Liver (tissue), 8 donors: ENCODE measurements at regions not wholly inside any gene's neighbourhood (a gene's known extent, or its start where the extent isn't known, plus 50 kb on each side); places are given as distances from the start of the nearest gene placed in this dataset.

ENCODE experiments used
- DNase-seq: peaks from one replicate; pipeline ENCODE4 v3.0.0-alpha.2; 2017; ENCODE audit warnings: low spot score
- H3K27ac ChIP-seq, 2 donors: one replicate each; pipeline ENCODE4 v1.7.0; 2013; ENCODE audit warnings: inconsistent platforms in 2 of 2, low read length in 2 of 2, control low read depth in 1 of 2, low read depth in 1 of 2, mild to moderate bottlenecking in 1 of 2
- H3K27me3 ChIP-seq, 4 donors: one replicate each; pipeline versions ENCODE4 v1.6.1 to v1.7.0; 2013; ENCODE audit warnings: low read length in 3 of 4, inconsistent platforms in 1 of 4, mild to moderate bottlenecking in 1 of 4, moderate library complexity in 1 of 4; ENCODE audit not compliant: control insufficient read depth in 4 of 4, insufficient read depth in 4 of 4
- H3K36me3 ChIP-seq, 4 donors: one replicate each; pipeline versions ENCODE4 v1.6.1 to v1.7.0; 2013; ENCODE audit warnings: low read length in 3 of 4, mild to moderate bottlenecking in 3 of 4, low read depth in 1 of 4, moderate library complexity in 1 of 4; ENCODE audit not compliant: control insufficient read depth in 4 of 4, insufficient read depth in 3 of 4
- H3K4me1 ChIP-seq, 4 donors: one replicate each; pipeline versions ENCODE4 v1.6.1 to v1.7.0; 2013; ENCODE audit warnings: low read length in 3 of 4, mild to moderate bottlenecking in 3 of 4, moderate library complexity in 1 of 4; ENCODE audit not compliant: control insufficient read depth in 4 of 4, insufficient read depth in 4 of 4
- H3K4me3 ChIP-seq, 3 donors: one replicate each; pipeline versions ENCODE4 v1.6.1 to v1.7.0; 2013; ENCODE audit warnings: low read length in 3 of 3, control low read depth in 1 of 3, low read depth in 1 of 3, mild to moderate bottlenecking in 1 of 3
- H3K9ac ChIP-seq, 2 donors: one replicate each; pipeline ENCODE4 v1.7.0; 2013; ENCODE audit warnings: low read length in 2 of 2, mild to moderate bottlenecking in 2 of 2, moderate library complexity in 2 of 2, control low read depth in 1 of 2, low read depth in 1 of 2
- H3K9me3 ChIP-seq, 4 donors: one replicate each; pipeline versions ENCODE4 v1.6.1 to v1.7.0; 2013; ENCODE audit warnings: low read length in 3 of 4; ENCODE audit not compliant: control insufficient read depth in 4 of 4
- CTCF ChIP-seq: fragments of 150-350 bp; IDR thresholded peaks from 2 replicates; pipeline ENCODE4 v1.5.1; 2017; ENCODE audit warnings: improper control_type of control experiment, low read depth, low read length; ENCODE audit not compliant: missing input control
- EGR1 ChIP-seq, 2 donors: IDR thresholded peaks; 2 replicates each; pipeline ENCODE4 v1.6.1; 2016 to 2018; ENCODE audit warnings: antibody characterized with exemption in 2 of 2, low read depth in 2 of 2
- FOXA1 ChIP-seq: IDR thresholded peaks from 2 replicates; pipeline ENCODE4 v1.6.1; 2016; ENCODE audit warnings: antibody characterized with exemption
- FOXA2 ChIP-seq: IDR thresholded peaks from 2 replicates; pipeline ENCODE4 v1.6.1; 2016; ENCODE audit warnings: antibody characterized with exemption
- GABPA ChIP-seq, 2 donors: IDR thresholded peaks in 1 of 2; conservative IDR thresholded peaks in 1 of 2; 2 replicates each; pipeline ENCODE4 v1.6.1; 2016; ENCODE audit warnings: antibody characterized with exemption in 2 of 2, mild to moderate bottlenecking in 1 of 2, moderate library complexity in 1 of 2
- HNF4A ChIP-seq, 2 donors: conservative IDR thresholded peaks; 2 replicates each; pipeline ENCODE4 v1.6.1; 2016; ENCODE audit warnings: antibody characterized with exemption in 2 of 2, mild to moderate bottlenecking in 2 of 2
- HNF4G ChIP-seq: IDR thresholded peaks from 2 replicates; pipeline ENCODE4 v1.6.1; 2016; ENCODE audit warnings: antibody characterized with exemption
- JUND ChIP-seq, 2 donors: IDR thresholded peaks; 2 replicates each; pipeline ENCODE4 v1.6.1; 2016; ENCODE audit warnings: antibody characterized with exemption in 2 of 2
- NR2F2 ChIP-seq: IDR thresholded peaks from 2 replicates; pipeline ENCODE4 v1.6.1; 2016; ENCODE audit warnings: antibody characterized with exemption
- RAD21 ChIP-seq, 2 donors: IDR thresholded peaks; 2 replicates each; pipeline ENCODE4 v1.6.1; 2016; ENCODE audit warnings: antibody characterized with exemption in 2 of 2, mild to moderate bottlenecking in 2 of 2
- RXRA ChIP-seq, 2 donors: IDR thresholded peaks; 2 replicates each; pipeline ENCODE4 v1.6.1; 2017 to 2018; ENCODE audit warnings: antibody characterized with exemption in 2 of 2, mild to moderate bottlenecking in 1 of 2
- SP1 ChIP-seq: IDR thresholded peaks from 2 replicates; pipeline ENCODE4 v1.6.1; 2018; ENCODE audit warnings: antibody characterized with exemption, mild to moderate bottlenecking
- TAF1 ChIP-seq: conservative IDR thresholded peaks from 2 replicates; pipeline ENCODE4 v1.6.1; 2016; ENCODE audit warnings: antibody characterized with exemption, mild to moderate bottlenecking
- YY1 ChIP-seq: IDR thresholded peaks from 2 replicates; pipeline ENCODE4 v1.6.1; 2016; ENCODE audit warnings: antibody characterized with exemption, mild to moderate bottlenecking
- WGBS: extraction: QIAGEN DNeasy Blood & Tissue Kit; methylation state at CpG from one replicate; pipeline ENCODE4 v1.1.7; 2013; 5-methylcytosine and 5-hydroxymethylcytosine counted together
- TF ChIP-seq, protein P1 (sequence below): IDR thresholded peaks from 2 replicates; pipeline ENCODE4 v1.6.1; 2016; ENCODE audit warnings: antibody characterized with exemption
- TF ChIP-seq, protein P2 (sequence below): IDR thresholded peaks from 2 replicates; pipeline ENCODE4 v1.6.1; 2016; ENCODE audit warnings: antibody characterized with exemption
- TF ChIP-seq, protein P3 (sequence below): IDR thresholded peaks from 2 replicates; pipeline ENCODE4 v1.6.1; 2016; ENCODE audit warnings: antibody characterized with exemption, mild to moderate bottlenecking
- TF ChIP-seq, protein P4 (sequence below): IDR thresholded peaks from 2 replicates; pipeline ENCODE4 v1.6.1; 2016; ENCODE audit warnings: antibody characterized with exemption
- donor health status: healthy.
- donor health status: healthy.
- donor health status: healthy.
- donor health status: healthy.
- donor health status: healthy.

GRCh38 chr3:20417388-20418108 lies 231.5 kb upstream of the SGO1 start:
- no peak overlapping the region for H3K4me3 ChIP-seq
- H3K9ac ChIP-seq, result no peak overlapping the region
- H3K27me3 ChIP-seq, result no peaks in the 10 kb centered on the region
- no peaks in the 10 kb centered on the region for H3K4me1 ChIP-seq
- H3K36me3 ChIP-seq, result no peaks in the 10 kb centered on the region
- H3K9me3 ChIP-seq, result no peaks in the 10 kb centered on the region
- H3K27ac ChIP-seq, result no peak overlapping the region
- no peak for DNase-seq
- TF ChIP-seq HNF4G (no peak), FOXA1 (no peak), CTCF (no peak), TAF1 (no peak), GABPA (IDR thresholded peaks at IDR 0.05 in 1 of 2, conservative IDR thresholded peaks at IDR 0.05 in 1 of 2) (no peak), YY1 (no peak), RAD21 (IDR thresholded peaks at IDR 0.05) (no peak), NR2F2 (no peak), RXRA (IDR thresholded peaks at IDR 0.05) (no peak), EGR1 (IDR thresholded peaks at IDR 0.05; ENCODE audit: low read depth in 2 of 2) (no peak), JUND (IDR thresholded peaks at IDR 0.05) (no peak), SP1 (no peak), FOXA2 (no peak), HNF4A (conservative IDR thresholded peaks at IDR 0.05) (no peak)
- TF ChIP-seq, protein P1, sequence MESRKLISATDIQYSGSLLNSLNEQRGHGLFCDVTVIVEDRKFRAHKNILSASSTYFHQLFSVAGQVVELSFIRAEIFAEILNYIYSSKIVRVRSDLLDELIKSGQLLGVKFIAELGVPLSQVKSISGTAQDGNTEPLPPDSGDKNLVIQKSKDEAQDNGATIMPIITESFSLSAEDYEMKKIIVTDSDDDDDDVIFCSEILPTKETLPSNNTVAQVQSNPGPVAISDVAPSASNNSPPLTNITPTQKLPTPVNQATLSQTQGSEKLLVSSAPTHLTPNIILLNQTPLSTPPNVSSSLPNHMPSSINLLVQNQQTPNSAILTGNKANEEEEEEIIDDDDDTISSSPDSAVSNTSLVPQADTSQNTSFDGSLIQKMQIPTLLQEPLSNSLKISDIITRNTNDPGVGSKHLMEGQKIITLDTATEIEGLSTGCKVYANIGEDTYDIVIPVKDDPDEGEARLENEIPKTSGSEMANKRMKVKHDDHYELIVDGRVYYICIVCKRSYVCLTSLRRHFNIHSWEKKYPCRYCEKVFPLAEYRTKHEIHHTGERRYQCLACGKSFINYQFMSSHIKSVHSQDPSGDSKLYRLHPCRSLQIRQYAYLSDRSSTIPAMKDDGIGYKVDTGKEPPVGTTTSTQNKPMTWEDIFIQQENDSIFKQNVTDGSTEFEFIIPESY, result no peak
- TF ChIP-seq, protein P2, sequence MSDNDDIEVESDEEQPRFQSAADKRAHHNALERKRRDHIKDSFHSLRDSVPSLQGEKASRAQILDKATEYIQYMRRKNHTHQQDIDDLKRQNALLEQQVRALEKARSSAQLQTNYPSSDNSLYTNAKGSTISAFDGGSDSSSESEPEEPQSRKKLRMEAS, result no peak
- TF ChIP-seq, protein P3, sequence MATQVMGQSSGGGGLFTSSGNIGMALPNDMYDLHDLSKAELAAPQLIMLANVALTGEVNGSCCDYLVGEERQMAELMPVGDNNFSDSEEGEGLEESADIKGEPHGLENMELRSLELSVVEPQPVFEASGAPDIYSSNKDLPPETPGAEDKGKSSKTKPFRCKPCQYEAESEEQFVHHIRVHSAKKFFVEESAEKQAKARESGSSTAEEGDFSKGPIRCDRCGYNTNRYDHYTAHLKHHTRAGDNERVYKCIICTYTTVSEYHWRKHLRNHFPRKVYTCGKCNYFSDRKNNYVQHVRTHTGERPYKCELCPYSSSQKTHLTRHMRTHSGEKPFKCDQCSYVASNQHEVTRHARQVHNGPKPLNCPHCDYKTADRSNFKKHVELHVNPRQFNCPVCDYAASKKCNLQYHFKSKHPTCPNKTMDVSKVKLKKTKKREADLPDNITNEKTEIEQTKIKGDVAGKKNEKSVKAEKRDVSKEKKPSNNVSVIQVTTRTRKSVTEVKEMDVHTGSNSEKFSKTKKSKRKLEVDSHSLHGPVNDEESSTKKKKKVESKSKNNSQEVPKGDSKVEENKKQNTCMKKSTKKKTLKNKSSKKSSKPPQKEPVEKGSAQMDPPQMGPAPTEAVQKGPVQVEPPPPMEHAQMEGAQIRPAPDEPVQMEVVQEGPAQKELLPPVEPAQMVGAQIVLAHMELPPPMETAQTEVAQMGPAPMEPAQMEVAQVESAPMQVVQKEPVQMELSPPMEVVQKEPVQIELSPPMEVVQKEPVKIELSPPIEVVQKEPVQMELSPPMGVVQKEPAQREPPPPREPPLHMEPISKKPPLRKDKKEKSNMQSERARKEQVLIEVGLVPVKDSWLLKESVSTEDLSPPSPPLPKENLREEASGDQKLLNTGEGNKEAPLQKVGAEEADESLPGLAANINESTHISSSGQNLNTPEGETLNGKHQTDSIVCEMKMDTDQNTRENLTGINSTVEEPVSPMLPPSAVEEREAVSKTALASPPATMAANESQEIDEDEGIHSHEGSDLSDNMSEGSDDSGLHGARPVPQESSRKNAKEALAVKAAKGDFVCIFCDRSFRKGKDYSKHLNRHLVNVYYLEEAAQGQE, result no peak
- TF ChIP-seq, protein P4, sequence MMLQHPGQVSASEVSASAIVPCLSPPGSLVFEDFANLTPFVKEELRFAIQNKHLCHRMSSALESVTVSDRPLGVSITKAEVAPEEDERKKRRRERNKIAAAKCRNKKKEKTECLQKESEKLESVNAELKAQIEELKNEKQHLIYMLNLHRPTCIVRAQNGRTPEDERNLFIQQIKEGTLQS, result no peak
- 75% methylated on average over 5 of the region's 5 CpGs for WGBS
